ENCODE measurements at regions not wholly inside any gene's neighbourhood (a gene's known extent, or its start where the extent isn't known, plus 50 kb on each side); places are given as distances from the start of the nearest gene placed in this dataset.

DNA sequence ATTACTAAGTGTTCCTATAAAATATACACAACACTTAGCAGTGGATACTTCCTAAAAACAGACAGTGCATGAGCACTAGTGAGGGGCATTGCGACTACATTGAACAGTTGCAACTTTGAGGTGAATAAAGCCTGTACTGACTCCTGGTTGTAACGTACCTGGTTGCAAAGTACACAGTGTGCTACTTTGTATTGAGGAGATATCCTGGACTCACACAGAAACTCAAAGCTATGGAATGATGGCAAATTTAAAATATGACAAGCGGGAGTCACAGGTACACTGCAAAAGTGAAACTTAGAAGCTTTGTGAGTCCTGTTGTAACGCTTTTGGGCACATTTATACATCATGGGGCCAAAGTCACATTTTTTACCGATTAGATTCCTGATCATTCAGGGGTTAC is 55.6 kb upstream of the HLA-A start:
- no peak for TF ChIP-seq POLR2A (IDR thresholded peaks at IDR 0.05)
- no peak for TF ChIP-seq CTCF (IDR thresholded peaks at IDR 0.05)
